ENCODE measurements at regions not wholly inside any gene's neighbourhood (a gene's known extent, or its start where the extent isn't known, plus 50 kb on each side); places are given as distances from the start of the nearest gene placed in this dataset.

DNA sequence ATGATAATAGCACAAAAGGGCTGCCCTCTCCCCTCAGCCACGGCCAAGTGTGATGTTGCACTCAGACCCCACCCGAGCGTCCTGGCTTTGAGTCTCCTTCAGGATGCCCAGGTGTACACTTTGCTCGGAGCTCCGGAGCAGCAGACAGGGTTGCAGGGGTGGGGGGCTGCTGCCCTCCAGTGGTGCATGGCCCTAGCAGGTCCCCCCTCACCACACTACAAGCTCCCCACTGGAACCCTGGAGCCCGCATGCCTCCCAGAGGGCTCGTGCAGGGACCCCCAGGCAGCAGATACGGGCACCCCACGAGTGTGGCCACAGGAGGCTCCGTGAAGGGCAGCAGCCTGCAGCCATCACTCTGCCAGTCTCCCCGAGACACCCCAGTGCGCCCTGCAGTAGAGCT is 69.9 kb upstream of the C14orf180 start (continued):
- no peak for TF ChIP-seq MEIS2 (IDR thresholded peaks at IDR 0.05; ENCODE audit: partially characterized antibody)

- no peak for DNase-seq (ENCODE audit: extremely low read depth in 1 of 4, low spot score in 3 of 4)
- BruUV-seq (replicated peaks), result no TSS peak
Observed at GRCh38 chr14:104510216-104510615, 69.3 kb upstream of the C14orf180 start.

More at GRCh38 chr14:104510216-104510615, 69.3 kb upstream of the C14orf180 start:
- no peaks in the 10 kb centered on the region for H3K36me3 ChIP-seq (ENCODE audit: control insufficient read depth, insufficient read depth, low read length)
- H3K27me3 ChIP-seq (ENCODE audit: control insufficient read depth in 2 of 2, insufficient read depth in 2 of 2, low read length in 2 of 2), result peaks cover 0 to 19% of the 10 kb centered on the region in 2 experiments; a peak in 1 of 5 replicates
- CTCF ChIA-PET (ENCODE audit: low intra/inter-chr PET ratio), result no interaction called here
- intact Hi-C loops (cut with micrococcal nuclease), result no loop called here
- H3K27ac ChIP-seq (ENCODE audit: extremely low read depth, low read depth, low read length), result no peak overlapping the region
- H3K9me3 ChIP-seq (replicated peaks; ENCODE audit: control insufficient read depth, insufficient read depth, low read depth, low read length), result no peaks in the 10 kb centered on the region
- in situ Hi-C loops (cut with MboI), result no loop called here
- TF ChIP-seq TFAP4 (CRISPR knock-in tag; IDR thresholded peaks at IDR 0.05; ENCODE audit: borderline replicate concordance) (no peak), ZNF551 (CRISPR knock-in tag; IDR thresholded peaks at IDR 0.05) (no peak), MED1 (CRISPR knock-in tag; IDR thresholded peaks at IDR 0.05; ENCODE audit: borderline replicate concordance) (no peak), MLLT1 (IDR thresholded peaks at IDR 0.05) (no peak)
- ATAC-seq (no peak), FAIRE-seq (no peak)
- H3K4me3 ChIP-seq, result no peak overlapping the region
- no peak overlapping the region for H2AFZ ChIP-seq (ENCODE audit: low read depth, low read length)
- POLR2A ChIA-PET, result interaction anchor here (1.0 to 1.1 kb wide), 2 partner anchors 10 to 341 kb away, joined by 3 to 4 read pairs; no protein-coding TSS in a partner anchor
- no peaks in the 10 kb centered on the region for H3K4me1 ChIP-seq (replicated peaks in 1 of 2; ENCODE audit: control insufficient read depth in 2 of 2, insufficient read depth in 2 of 2, low read length in 2 of 2)
- no peaks in the 10 kb centered on the region for H3K79me2 ChIP-seq (ENCODE audit: control insufficient read depth, insufficient read depth, low read length)
- H4K20me1 ChIP-seq (replicated peaks; ENCODE audit: control insufficient read depth, insufficient read depth, low read length), result no peaks in the 10 kb centered on the region
- 0% methylated on average over 2 of the region's 3 CpGs for WGBS (ENCODE audit: insufficient coverage, low coverage, missing lambda C conversion rate)
- no peaks in the 10 kb centered on the region for H3K9me1 ChIP-seq (ENCODE audit: control insufficient read depth, insufficient read depth, low read length)
- H3K9ac ChIP-seq (ENCODE audit: insufficient read depth in 1 of 2, low read depth in 2 of 2, low read length in 2 of 2), result no peak overlapping the region
- no peak overlapping the region for H3K4me2 ChIP-seq (ENCODE audit: insufficient read depth, low read length)

Data from K562 (cell line).